GM19438 (cell line): ENCODE measurements at regions not wholly inside any gene's neighbourhood (a gene's known extent, or its start where the extent isn't known, plus 50 kb on each side); places are given as distances from the start of the nearest gene placed in this dataset.

ENCODE experiments used
- ATAC-seq: cut with Tn5 transposase; IDR thresholded peaks from one replicate; pipeline ENCODE4 v1.9.1; 2021; ENCODE audit warnings: low read depth; ENCODE audit not compliant: unreplicated experiment

DNA sequence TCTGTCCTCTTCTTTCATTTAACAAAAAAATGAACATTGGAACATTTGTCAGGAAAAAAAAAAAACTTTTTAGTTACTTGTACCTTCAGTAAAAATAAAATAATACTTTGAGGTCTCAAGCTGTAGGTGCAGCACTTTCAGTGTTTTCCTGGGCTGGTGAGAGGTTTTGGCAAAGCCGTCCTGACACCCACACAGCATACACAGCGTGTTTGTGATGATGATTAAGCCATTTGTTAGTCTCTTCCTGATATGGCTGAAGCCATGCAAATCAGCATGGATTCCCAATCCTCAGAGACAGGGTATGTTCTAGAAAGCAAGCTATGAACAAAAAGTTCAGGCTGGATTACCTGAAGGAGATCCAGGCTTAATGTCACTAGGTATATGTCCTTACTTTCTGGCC lies 236.8 kb downstream of the ZNF516 start:
- no peak for ATAC-seq

- no peak for ATAC-seq
Observed at GRCh38 chr18:76255070-76255683, 239.9 kb downstream of the ZNF516 start.

DNA sequence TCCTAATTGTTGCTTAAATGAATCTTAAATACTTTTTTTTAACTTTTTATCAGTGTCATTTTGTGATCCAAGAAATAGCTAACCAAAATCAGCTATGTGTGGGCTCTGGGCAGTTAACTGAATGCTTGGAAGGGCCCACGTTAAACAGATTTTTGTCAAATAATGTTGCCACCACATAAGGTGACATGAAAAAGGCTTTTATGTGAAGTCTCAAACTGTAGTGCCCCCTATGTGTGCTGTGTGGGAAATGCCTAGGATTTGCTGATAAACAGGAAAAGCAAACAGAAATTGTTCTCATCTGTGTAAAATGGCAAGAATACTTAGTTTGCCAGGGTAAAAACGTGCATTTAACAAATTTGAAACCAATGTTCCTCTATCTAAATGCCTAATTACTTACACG lies 242.2 kb downstream of the ZNF516 start:
- no peak for ATAC-seq

GRCh38 chr18:76252139-76252538 lies 242.9 kb downstream of the ZNF516 start:
- no peak for ATAC-seq

GRCh38 chr18:76251691-76252090 lies 243.4 kb downstream of the ZNF516 start:
- ATAC-seq = no peak

GRCh38 chr18:76246590-76246989 lies 248.5 kb downstream of the ZNF516 start:
- ATAC-seq = no peak

- no peak for ATAC-seq
Observed at GRCh38 chr18:76234676-76235060, 260.4 kb downstream of the ZNF516 start.

- no peak for ATAC-seq
Observed at GRCh38 chr18:76233876-76234675, 261.0 kb downstream of the ZNF516 start.

GRCh38 chr18:76233406-76233805 lies 261.6 kb downstream of the ZNF516 start:
- no peak for ATAC-seq

DNA sequence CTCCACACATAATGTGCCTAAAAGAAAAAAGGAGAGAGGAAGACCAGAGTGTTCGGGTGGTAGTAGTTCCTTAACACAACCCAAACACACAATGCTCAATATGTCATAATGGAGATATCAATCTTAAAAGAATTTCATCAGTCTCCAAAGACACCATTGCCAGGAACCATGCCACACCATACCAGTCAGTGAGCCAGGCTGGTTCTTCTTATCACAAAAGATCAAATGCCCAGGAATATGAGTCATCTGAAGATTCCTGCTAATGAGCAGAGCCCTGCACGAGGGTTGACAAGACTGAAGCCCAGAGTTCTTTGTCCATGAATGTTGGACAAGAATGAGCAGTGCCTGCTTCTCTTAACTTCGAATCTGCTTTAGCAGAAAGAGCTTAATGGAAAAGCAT lies 262.3 kb downstream of the ZNF516 start:
- no peak for ATAC-seq

DNA sequence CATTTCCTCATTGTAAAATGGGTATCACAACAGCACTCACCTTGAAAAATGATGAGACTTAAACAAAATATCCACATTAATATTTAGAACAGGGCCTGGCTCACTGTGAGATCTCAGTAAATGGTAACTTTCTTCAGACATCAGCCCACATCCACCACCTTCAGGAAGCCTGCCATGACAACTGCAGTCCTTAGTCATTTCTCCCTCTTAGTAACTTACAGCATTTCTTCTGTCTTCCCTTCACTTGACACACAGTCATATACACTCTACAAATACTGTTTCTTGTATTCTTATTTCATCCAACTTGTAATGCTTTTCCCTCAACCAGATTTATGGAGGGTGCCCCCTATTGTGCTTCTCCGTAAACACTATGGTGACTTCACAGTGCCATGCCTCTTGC lies 263.0 kb downstream of the ZNF516 start:
- ATAC-seq = no peak

- ATAC-seq = no peak
Observed at GRCh38 chr18:76231402-76231801, 263.6 kb downstream of the ZNF516 start.

GRCh38 chr18:76230791-76231190 lies 264.3 kb downstream of the ZNF516 start:
- ATAC-seq = no peak

GRCh38 chr18:76228716-76229115 lies 266.3 kb downstream of the ZNF516 start:
- no peak for ATAC-seq

GRCh38 chr18:76227759-76228158 lies 267.3 kb downstream of the ZNF516 start:
- no peak for ATAC-seq

GRCh38 chr18:76223403-76223802 lies 271.6 kb downstream of the ZNF516 start:
- ATAC-seq = no peak

DNA sequence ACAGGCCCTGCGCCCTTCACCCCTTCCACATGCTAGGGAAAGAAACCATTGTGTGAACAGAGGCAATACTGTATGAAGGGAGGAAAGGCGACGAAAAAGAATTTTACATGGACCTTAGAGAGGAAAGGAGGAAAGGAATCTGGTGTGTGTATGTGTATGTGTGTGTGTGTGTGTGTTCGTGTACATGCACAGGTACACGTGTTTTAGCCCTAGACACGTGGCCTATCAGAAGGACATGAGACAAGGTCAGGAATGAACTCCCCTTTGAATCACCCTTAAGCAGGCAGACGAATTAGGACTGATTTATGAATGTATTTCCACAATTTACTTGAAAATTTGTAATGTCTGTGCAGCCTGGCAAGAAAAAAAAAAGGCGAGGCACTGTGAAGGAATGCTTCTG lies 276.0 kb downstream of the ZNF516 start:
- ATAC-seq = no peak

GRCh38 chr18:76216096-76216495 lies 278.9 kb downstream of the ZNF516 start:
- no peak for ATAC-seq

DNA sequence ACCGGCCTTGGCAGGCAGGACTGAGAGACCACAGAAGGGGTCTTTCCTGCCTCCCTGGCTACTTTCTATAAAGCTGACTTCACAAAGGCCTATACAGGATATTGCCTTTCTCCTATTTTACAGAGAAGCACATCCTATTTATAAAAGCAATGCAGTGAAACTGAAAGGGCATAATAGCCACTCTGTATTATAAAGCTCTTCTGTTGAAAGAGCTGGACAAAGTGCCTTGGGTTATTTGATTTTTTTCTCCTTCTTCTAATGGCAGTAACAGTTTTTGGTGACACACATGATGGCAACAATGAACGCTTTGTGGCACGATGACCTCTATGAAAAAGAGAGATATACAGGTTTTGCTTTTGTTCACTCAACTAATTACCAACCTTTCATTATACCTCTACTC lies 281.1 kb downstream of the ZNF516 start:
- ATAC-seq = no peak

GRCh38 chr18:76212960-76213359 lies 282.1 kb downstream of the ZNF516 start:
- ATAC-seq = no peak

- ATAC-seq = no peak
Observed at GRCh38 chr18:76209597-76209996, 285.4 kb downstream of the ZNF516 start.

- ATAC-seq = no peak
Observed at GRCh38 chr18:76208678-76209306, 286.2 kb downstream of the ZNF516 start.
